Endothelial cell of umbilical vein (primary cell): ENCODE measurements at regions not wholly inside any gene's neighbourhood (a gene's known extent, or its start where the extent isn't known, plus 50 kb on each side); places are given as distances from the start of the nearest gene placed in this dataset.

Experiments
- BruUV-seq: library from RNA; stranded (reverse); fragments of 400-500 nt; replicated peaks from 2 replicates; lab custom pipeline; 2021; lab: Mats Ljungman, UMichigan
- CTCF ChIA-PET: fragments of 300-600, 350-600 bp; sonication (Branson Sonifier 250); formaldehyde crosslinking; loops from one replicate; lab custom pipeline; 2021; ENCODE audit warnings: antibody characterized with exemption, inconsistent platforms; lab: Charles Lee
- POLR2A ChIA-PET: fragments of 300-600, 350-600 bp; sonication (Branson Sonifier 250); formaldehyde crosslinking; loops from one replicate; lab custom pipeline; 2021; ENCODE audit warnings: antibody characterized with exemption, inconsistent platforms; lab: Charles Lee
- DNase-seq: peaks from one replicate; pipeline ENCODE4 v3.0.0-alpha.2; 2011; ENCODE audit warnings: low read depth, low spot score
- FAIRE-seq: peaks from 2 replicates; lab custom pipeline; 2011; peaks lifted over from hg19 to GRCh38; lab: Jason Lieb, UNC
- H2AFZ ChIP-seq: 2 replicates; pipeline ENCODE4 v1.6.0; 2012; ENCODE audit warnings: low read depth, low read length, control low read depth, inconsistent platforms
- H3K27ac ChIP-seq: 2 replicates; pipeline ENCODE4 v1.5.1; 2011; ENCODE audit warnings: low read depth, mild to moderate bottlenecking, control low read depth, low read length, moderate library complexity; ENCODE audit not compliant: insufficient read depth
- H3K27me3 ChIP-seq, 2 experiments: 2 replicates each; pipeline versions ENCODE4 v1.6.0 to v1.6.1; 2011; ENCODE audit warnings: low read length in 2 of 2, mixed read lengths in 1 of 2; ENCODE audit not compliant: control insufficient read depth in 2 of 2, insufficient read depth in 2 of 2
- H3K36me3 ChIP-seq, 2 experiments: 2 replicates in 1 of 2; 3 replicates in 1 of 2; pipeline ENCODE4 v1.5.1; 2011; ENCODE audit warnings: low read length in 2 of 2, mild to moderate bottlenecking in 1 of 2, moderate library complexity in 1 of 2; ENCODE audit not compliant: control insufficient read depth in 2 of 2, insufficient read depth in 2 of 2; ENCODE audit errors: extremely low read depth in 1 of 2
- H3K4me1 ChIP-seq: 3 replicates; pipeline ENCODE4 v1.5.1; 2011; ENCODE audit warnings: mild to moderate bottlenecking, low read length; ENCODE audit not compliant: control insufficient read depth, insufficient read depth; ENCODE audit errors: extremely low read depth
- H3K4me2 ChIP-seq: 2 replicates; pipeline ENCODE4 v1.6.1; 2011; ENCODE audit warnings: low read length, control low read depth, mixed read lengths; ENCODE audit not compliant: insufficient read depth
- H3K4me3 ChIP-seq, 3 experiments: fragments of 200-600 bp in 1 of 3; sonication (generic), shearing (Covaris generic) in 1 of 3; replicated peaks in 1 of 3; 2 replicates each; pipeline ENCODE4 v1.5.1; 2011 to 2016; ENCODE audit warnings: control low read depth in 3 of 3, low read length in 3 of 3, mild to moderate bottlenecking in 2 of 3, inconsistent platforms in 1 of 3, low read depth in 1 of 3, moderate library complexity in 1 of 3; ENCODE audit not compliant: insufficient read depth in 1 of 3
- H3K79me2 ChIP-seq: 2 replicates; pipeline ENCODE4 v1.6.0; 2012; ENCODE audit warnings: low read length, inconsistent platforms; ENCODE audit not compliant: control insufficient read depth, insufficient read depth
- H3K9ac ChIP-seq: replicated peaks from 2 replicates; pipeline ENCODE3; 2011; ENCODE audit warnings: low read length, control low read depth; ENCODE audit not compliant: insufficient read depth; ENCODE audit errors: extremely low read depth
- H3K9me1 ChIP-seq: replicated peaks from 3 replicates; pipeline ENCODE4 v1.6.0; 2011; ENCODE audit warnings: mild to moderate bottlenecking, low read length; ENCODE audit not compliant: control insufficient read depth, insufficient read depth; ENCODE audit errors: extremely low read depth
- H3K9me3 ChIP-seq: replicated peaks from 2 replicates; pipeline ENCODE4 v1.5.1; 2012; ENCODE audit warnings: low read length, inconsistent platforms; ENCODE audit not compliant: control insufficient read depth, insufficient read depth
- H4K20me1 ChIP-seq: replicated peaks from 2 replicates; pipeline ENCODE3; 2011; ENCODE audit warnings: mild to moderate bottlenecking, low read length; ENCODE audit not compliant: control insufficient read depth, insufficient read depth; ENCODE audit errors: extremely low read depth
- CTCF ChIP-seq, 2 donors: IDR thresholded peaks; 1 replicate in 1 of 2; 2 replicates in 1 of 2; pipeline ENCODE4 v1.5.1; 2011; ENCODE audit warnings: low read length in 2 of 2, mild to moderate bottlenecking in 2 of 2, moderate library complexity in 2 of 2, control low read depth in 1 of 2, inconsistent platforms in 1 of 2, low read depth in 1 of 2; ENCODE audit not compliant: insufficient read depth in 1 of 2; ENCODE audit errors: extremely low read depth in 1 of 2
- EZH2 ChIP-seq: IDR thresholded peaks from 2 replicates; pipeline ENCODE4 v1.6.1; 2012; ENCODE audit warnings: borderline replicate concordance, low read depth, mild to moderate bottlenecking, moderate library complexity, low read length, inconsistent platforms; ENCODE audit not compliant: severe bottlenecking
- FOS ChIP-seq: IDR thresholded peaks from 2 replicates; pipeline ENCODE4 v1.6.1; 2011; ENCODE audit warnings: mild to moderate bottlenecking, low read length, moderate library complexity, borderline replicate concordance; ENCODE audit not compliant: insufficient read depth
- GATA2 ChIP-seq: IDR thresholded peaks from 2 replicates; pipeline ENCODE4 v1.7.0; 2011; ENCODE audit warnings: low read depth, mild to moderate bottlenecking, moderate library complexity, mixed read lengths, low read length; ENCODE audit not compliant: insufficient read length, insufficient read depth
- JUN ChIP-seq: IDR thresholded peaks from 2 replicates; pipeline ENCODE4 v1.6.1; 2011; ENCODE audit warnings: borderline replicate concordance, low read depth; ENCODE audit not compliant: insufficient read length, insufficient read depth
- MAX ChIP-seq: IDR thresholded peaks from 2 replicates; pipeline ENCODE4 v1.6.1; 2011; ENCODE audit not compliant: insufficient read depth, insufficient read length
- MYC ChIP-seq: IDR thresholded peaks from one replicate; pipeline ENCODE4 v1.6.1; 2011; ENCODE audit warnings: mild to moderate bottlenecking, low read depth, low read length
- POLR2A ChIP-seq: IDR thresholded peaks from 2 replicates; pipeline ENCODE4 v1.6.1; 2012; ENCODE audit warnings: low read depth, mild to moderate bottlenecking, control low read depth, low read length
- POLR2AphosphoS5 ChIP-seq: IDR thresholded peaks from 2 replicates; pipeline ENCODE4 v1.6.1; 2012; ENCODE audit warnings: low read depth, mild to moderate bottlenecking, control low read depth, low read length, moderate library complexity; ENCODE audit not compliant: insufficient read depth
- dilution Hi-C: fragments of 300-500 bp; cut with MboI; formaldehyde crosslinking; loops from one replicate; pipeline ENCODE4 v1.15.0; 2019; ENCODE audit warnings: low sequenced_read_pairs; ENCODE audit not compliant: extremely low pct_ligation_motif_present
- intact Hi-C: fragments of 100-400 bp; cut with micrococcal nuclease; formaldehyde crosslinking; loops from one replicate; pipeline ENCODE4 v1.10.0; 2022

- H4K20me1 ChIP-seq = no peaks in the 10 kb centered on the region
- DNase-seq (no peak), FAIRE-seq (no peak)
- no peak overlapping the region for H3K4me2 ChIP-seq
- H3K9me1 ChIP-seq = no peaks in the 10 kb centered on the region
- H3K9me3 ChIP-seq = no peaks in the 10 kb centered on the region
- H3K27ac ChIP-seq = no peak overlapping the region
- ChIA-PET CTCF (no interaction called here), POLR2A (no interaction called here)
- no peaks in the 10 kb centered on the region for H3K4me1 ChIP-seq
- intact Hi-C loops = no loop called here
- no peak overlapping the region for H2AFZ ChIP-seq
- H3K79me2 ChIP-seq = no peaks in the 10 kb centered on the region
- TF ChIP-seq POLR2AphosphoS5 = no peak
- TF ChIP-seq FOS = no peak
- TF ChIP-seq MYC = no peak
- no peak for TF ChIP-seq JUN
- TF ChIP-seq POLR2A = no peak
- no peak for TF ChIP-seq CTCF (IDR thresholded peaks at IDR 0.05; ENCODE audit: extremely low read depth in 1 of 2, insufficient read depth in 1 of 2, low read depth in 1 of 2, low read length in 2 of 2)
- dilution Hi-C loops = no loop called here
- no peak overlapping the region for H3K4me3 ChIP-seq
- H3K36me3 ChIP-seq = no peaks in the 10 kb centered on the region
- BruUV-seq = no TSS peak
- no peak overlapping the region for H3K9ac ChIP-seq
- no peaks in the 10 kb centered on the region for H3K27me3 ChIP-seq
Observed at GRCh38 chr1:78758506-78758905, 108.9 kb downstream of the IFI44 start.

GRCh38 chr1:78759881-78760280, 110.2 kb downstream of the IFI44 start:
- ChIA-PET POLR2A (no interaction called here), CTCF (no interaction called here)
- intact Hi-C loops = no loop called here
- TF ChIP-seq FOS (no peak), MAX (no peak), MYC (no peak), GATA2 (no peak), POLR2A (no peak), JUN (no peak), POLR2AphosphoS5 (no peak), CTCF (IDR thresholded peaks at IDR 0.05; ENCODE audit: extremely low read depth in 1 of 2, insufficient read depth in 1 of 2, low read depth in 1 of 2, low read length in 2 of 2) (no peak), EZH2 (no peak)
- H3K9ac ChIP-seq = no peak overlapping the region
- no peak overlapping the region for H2AFZ ChIP-seq
- no peak for FAIRE-seq
- H3K9me3 ChIP-seq = no peaks in the 10 kb centered on the region
- H3K79me2 ChIP-seq = no peaks in the 10 kb centered on the region
- no peak overlapping the region for H3K27ac ChIP-seq
- H3K4me1 ChIP-seq = no peaks in the 10 kb centered on the region
- dilution Hi-C loops = no loop called here
- H3K36me3 ChIP-seq = no peaks in the 10 kb centered on the region
- no peak overlapping the region for H3K4me2 ChIP-seq
- H4K20me1 ChIP-seq = no peaks in the 10 kb centered on the region
- no peaks in the 10 kb centered on the region for H3K27me3 ChIP-seq
- no peak for DNase-seq
- H3K4me3 ChIP-seq = no peak overlapping the region
- H3K9me1 ChIP-seq = no peaks in the 10 kb centered on the region
- BruUV-seq = no TSS peak
